Stimulated activated CD8-positive, alpha-beta memory T cell treated with anti-CD3 and anti-CD28 coated beads, Interleukin-7, amount 100 ng/mL, for 24 hours (primary cell): ENCODE measurements at regions not wholly inside any gene's neighbourhood (a gene's known extent, or its start where the extent isn't known, plus 50 kb on each side); places are given as distances from the start of the nearest gene placed in this dataset.

Experiments used
- DNase-seq: peaks from one replicate; pipeline ENCODE4 v3.0.0-alpha.2; 2020; ENCODE audit warnings: low read depth

DNA sequence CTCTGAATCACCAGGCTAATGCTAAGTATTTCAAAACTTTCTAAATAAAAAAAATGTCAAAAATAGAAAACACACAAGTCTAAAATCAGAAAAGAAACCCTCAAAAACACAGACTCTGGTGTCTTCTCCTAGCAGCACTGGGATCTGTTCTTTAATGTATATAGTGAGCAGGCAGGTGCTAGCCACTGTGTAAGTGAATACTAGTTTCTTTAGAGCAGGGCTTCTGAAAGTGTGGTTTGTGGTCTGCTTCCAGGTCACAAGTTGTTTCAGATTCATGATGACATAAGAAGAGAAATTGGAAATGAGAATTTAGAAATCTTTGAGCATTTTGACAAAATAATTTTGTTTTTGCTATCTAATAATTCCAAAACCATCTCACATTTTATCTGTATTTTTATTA, 763.1 kb downstream of the USP25 start:
- no peak for DNase-seq

DNA sequence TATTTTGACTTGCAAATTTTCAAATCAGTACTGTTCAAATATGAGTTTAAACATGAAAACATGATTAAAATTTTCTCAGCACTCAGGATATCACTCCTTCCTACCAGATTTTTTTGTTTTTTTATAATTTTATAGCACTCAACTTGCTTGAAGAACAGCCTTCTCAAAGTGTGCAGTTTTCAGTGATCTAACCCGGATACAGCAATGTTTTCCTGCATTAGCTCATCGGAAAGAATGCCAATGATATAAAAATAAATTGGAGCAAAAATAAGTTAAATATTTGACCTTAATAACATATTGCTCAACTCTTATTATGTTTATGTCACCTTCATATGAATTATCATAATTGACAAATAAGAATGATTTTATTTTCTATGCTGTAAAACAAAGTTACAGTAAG, 766.8 kb downstream of the USP25 start:
- DNase-seq: no peak

DNA sequence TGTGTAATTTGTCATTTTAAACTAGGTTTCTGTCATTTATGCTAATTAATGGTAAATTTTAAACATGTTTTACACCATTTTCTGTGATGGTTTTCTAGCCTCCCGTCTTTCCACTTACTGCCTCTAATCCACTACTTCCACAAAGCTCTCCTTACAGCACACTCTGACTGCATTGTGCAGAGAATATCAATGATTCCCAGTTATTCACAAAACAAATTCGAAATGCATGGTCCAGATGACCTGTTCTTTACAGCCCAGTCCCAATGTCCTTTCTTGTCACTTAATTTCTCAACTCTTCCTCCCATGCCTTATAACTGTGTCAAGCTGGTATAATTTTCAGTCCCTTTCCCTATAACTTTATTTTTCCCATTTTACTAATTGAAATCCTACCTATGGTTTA, 770.5 kb downstream of the USP25 start:
- DNase-seq: no peak

DNA sequence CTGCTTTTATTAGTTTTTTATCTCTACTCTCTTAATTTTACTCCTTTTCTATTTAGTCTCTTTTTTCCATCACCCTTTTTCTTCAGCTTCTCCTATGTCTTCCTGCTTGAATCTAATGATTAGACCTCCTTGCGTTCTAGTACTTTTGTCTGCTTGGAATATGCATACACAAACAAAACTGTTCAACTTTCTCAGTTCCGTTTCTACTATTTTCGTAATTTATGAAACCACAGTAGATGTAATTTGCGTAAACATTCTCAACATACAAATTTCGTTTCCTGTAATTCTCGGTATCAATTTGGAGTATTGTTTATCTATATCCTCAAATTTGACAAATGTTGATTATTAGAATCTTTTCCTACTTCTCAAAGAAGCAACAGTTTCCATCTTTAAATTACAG, 772.5 kb downstream of the USP25 start:
- DNase-seq: no peak

DNA sequence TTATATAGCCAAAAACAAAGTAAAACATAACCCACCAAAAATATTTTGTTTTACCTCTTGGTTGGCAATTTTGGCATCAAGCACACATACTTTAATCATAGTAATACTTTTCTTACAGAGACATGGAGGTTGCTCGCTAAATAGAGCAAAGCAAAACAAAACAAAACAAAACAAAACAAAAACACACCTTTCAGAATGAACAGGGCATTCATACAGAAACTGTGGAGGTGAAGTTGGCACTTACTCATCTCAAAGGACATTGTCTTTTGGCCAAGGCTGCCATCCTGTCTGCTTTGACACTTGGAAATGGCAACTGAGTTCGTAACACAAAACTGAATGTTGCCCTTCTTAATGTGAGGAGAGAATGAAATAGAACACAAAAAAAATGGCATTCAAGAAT, 773.1 kb downstream of the USP25 start:
- DNase-seq: no peak

DNA sequence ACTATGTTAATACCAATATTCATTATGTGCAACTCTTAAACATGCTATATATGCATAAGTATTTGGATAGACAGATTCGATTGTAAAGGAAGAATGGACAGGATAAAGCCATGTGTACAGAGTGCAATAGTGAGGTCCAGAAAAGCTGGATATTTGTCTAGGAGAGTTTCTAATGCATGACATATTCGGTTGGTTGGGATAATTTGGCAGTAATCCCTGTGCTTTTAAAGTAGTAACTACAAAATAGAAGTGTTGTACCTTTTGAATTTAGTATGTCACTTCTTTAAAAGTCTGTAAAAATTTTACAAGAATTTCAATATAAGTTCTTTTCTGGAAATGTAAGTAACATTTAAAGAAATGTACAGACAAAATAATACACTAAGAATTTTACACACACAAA, 774.5 kb downstream of the USP25 start:
- DNase-seq: no peak

DNA sequence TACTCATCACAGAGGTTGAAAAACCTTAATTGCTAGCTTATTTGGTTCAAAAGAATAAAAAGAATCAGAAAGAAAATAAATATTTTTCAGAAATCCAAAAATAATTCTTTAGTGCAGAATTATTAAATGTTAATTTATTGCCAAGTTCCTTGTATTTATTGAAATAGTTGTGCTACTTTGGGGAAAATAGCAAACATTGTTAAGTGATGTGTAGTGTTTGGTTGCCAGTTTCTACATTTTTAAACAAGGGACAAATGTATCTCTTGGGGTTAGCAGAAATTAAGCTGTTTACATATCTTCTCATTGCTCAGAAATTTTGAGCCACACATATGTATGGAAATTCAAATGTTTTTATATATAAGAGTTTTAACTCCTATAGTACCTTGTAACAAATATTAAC, 775.0 kb downstream of the USP25 start:
- no peak for DNase-seq

DNA sequence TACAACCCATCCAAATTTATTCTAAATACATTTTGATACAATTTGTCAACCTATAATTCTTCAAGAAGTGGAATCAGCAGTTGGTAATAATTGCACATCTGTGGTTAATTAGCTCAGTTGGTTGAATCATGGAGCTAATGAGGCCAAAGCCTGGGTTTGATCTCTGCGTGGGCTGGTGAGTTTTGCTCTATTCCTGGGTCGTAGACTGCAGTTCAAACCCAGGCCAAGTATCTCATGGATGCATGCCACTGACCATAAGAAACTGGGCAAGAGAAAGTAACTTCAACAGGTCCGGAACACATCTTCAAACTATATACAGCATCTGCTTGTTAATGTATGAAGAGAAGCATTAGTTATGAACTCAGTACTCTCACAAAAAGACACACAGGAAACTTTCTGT, 779.7 kb downstream of the USP25 start:
- DNase-seq: no peak

DNA sequence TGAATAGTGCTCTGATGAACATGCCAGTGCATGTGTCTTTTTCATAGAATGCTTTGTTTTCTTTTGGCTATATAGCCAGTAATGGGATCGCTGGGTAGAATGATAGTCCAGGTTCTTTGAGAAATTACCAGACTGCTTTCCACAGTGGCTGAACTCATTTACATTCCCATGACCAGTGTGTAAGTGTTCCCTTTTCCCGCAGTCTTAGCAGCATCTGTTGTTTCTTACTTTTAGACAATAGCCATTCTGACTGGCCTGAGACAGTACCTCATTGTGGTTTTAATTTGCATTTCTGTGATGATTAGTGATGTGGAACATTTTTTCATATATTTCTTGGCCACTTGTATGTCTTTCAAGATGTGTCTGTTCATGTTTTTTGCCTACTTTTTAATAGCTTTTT, 784.5 kb downstream of the USP25 start:
- DNase-seq: no peak

DNA sequence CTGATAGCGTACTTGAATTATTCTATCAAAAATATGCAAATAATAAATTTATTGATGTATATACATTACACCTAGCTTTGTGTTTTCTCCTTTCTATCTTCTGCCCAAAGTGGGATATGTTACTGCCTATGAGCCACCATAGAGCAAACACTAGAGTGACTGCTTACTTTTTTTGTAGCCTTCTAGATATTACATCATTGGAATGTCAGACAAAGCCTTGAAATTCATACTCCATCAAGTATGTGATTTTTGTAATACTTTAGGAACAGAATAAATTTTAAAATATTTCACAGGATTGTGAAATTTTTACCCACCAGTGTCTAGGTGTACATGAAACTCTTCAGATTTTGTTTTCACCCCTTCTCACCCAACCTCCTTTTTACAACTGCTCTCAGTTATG, 787.6 kb downstream of the USP25 start:
- DNase-seq: no peak

DNA sequence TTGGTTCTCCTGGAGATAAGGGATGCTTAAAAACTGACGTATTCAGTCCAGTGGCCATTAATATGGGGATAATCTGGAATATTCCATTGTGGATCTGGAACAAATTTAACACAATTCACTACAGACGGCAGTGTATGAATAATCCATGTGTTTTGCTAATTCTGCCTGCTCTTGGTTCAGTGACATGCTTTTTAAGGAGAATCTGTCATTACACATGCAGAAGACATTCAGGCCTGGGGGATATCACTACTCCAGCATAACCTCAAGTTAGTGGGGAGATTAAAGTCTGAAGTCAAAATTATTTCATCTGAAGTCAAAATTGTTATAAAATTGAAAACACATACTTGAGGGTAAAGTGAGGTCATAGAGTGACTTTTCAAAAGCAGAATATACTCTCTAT, 789.3 kb downstream of the USP25 start:
- DNase-seq: no peak

DNA sequence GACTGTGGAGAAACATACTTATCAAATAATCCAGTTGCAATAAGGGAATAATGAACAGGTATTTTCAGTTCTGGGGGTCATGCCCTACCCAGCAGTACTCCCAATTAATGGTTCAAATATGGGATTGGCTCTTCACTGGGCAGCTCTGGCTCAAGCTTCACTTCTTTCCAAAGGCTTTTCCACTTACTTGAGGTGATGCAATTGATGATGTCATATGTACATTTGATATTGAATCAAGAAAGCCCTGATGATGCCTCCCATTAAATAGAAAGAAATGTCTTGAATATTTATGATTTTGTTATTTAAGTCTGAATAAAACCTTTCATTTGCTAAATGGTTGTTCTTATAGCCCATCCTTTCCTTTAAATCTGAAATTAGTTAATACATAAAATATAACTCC, 789.9 kb downstream of the USP25 start:
- DNase-seq: no peak

DNA sequence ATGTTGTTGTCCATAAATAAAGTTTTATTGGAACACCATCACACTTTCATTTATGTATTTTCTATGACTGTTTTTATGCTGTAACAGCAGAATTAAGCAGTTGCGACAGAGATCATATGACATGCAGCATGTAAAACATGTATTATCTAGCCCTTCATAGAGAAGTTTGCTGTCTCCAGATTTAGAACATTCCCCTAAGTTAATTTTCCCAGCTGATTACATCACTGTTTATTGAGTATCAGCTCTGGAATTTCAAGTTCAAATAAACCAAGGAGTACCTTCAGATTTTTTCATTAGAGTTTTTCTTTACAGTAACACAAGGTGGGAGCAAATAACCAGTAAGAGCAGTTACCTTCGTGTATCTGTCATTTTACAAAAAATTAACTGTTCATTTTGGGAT, 792.8 kb downstream of the USP25 start:
- no peak for DNase-seq

DNA sequence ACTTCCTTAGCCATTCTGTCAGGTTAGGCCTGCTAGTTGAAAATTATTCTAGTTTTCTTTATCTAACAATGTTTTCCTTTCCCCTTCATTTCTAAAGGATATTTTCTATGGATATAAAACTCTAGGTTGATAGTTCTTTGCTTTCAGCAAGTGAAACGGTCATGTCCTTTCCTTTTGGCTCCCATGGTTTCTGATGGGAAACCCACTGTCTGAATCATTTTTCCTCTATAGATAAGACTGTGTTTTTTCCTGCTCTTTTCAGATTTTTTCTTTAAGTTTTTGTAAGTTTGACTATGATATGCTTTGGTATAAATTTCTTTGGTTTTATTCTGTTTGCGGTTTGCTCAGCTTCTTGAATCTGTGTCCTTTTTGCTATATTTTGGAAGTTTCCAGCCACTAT, 800.9 kb downstream of the USP25 start:
- no peak for DNase-seq

DNA sequence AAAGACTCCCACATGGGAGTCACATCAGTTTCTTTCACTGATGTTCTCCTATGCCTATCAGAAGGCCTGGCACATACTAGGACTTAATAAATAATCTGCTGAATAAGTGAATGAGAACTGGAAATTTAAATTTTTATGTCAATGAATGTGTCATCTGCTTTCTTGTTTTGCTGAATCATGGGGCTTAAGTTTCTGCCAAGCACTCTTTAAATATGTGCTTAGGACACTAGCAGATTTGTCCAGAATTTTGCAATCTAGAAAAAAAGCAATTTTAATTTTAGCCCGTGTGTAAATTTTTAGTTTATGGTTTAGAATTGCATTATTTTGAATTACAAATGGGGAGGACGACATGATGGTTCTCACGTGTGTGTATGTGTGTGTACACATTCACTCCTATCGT, 803.1 kb downstream of the USP25 start:
- DNase-seq: no peak

DNA sequence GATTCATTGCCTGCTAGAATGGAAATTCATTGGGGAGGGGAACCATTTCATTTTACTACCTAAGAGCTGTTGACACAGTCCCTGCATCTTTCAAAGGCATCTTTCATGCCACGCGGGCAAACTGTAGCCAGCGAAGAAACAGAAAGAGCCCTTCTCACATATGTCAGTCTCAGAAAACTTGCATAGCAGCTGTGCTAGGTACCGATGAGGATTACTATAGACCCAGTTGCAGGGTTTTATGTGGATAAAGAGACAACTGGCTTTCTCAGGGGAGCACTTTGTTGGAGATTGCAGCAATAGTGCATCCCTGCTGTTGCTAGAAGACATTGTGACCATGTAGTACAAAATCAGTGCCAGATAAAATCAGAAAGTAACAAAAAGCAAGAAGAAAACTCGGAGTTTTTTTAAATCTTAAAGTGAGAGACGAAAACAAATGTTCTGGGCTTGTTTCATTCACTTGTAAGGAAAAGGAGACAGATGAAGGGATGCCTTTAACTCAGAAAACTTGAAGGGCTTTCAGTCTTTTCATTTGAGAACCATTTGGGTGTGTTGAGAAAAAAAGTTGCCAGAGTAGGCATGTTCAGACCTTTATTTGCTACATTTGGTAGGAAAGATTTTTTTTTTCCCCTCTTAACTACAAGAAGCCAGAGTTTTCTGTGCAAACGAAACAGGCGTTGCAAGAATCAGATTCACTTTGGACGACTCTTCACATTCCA, 804.1 kb downstream of the USP25 start:
- no peak for DNase-seq

DNA sequence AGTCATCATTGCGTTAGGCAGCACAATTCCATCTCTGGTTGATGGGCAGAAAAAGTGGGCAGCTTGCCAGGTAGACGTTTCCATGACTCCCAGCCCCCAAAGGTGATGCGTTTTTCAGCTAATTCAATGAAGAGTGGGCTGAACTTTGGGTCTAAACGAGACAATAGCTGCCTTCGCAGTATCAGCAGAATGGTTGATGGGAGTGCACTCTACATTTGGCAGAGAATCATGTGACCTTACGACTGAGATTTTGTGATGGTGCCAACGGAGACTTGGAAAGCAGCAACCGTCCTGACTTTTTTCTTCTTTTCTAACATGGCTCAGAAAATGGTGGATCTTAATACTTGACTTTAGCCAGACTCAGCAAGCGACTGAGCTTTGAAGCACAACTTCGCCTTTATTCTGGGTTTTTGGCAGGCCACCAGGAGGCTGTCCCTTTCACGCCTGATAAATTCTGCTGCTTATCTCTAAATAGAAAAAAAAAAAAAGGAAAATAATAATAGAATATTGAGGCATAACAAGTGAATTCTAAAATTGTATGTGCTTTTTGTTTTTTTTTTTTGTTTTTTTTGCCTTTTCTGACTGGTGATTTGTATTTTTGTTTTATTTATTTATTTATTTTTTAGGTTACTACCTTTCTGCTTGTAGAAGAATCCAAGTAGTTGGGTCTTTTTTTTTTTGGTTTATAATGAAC, 804.8 kb downstream of the USP25 start:
- no peak for DNase-seq

DNA sequence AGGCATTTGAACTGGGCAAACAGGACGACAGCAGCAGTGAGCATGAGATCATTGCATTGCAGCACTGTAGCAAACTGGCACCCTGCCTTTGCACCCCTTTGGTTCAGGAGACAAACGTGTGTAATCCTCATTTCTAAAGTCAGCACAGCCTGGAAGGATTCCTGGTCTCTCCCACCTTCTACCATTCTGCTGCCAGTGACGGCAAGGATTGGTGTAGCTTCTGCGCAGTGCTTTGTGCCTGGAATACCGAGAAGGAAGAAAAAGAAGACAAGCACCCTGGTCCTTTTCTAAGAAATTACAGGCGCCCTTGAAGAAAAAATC, 805.3 kb downstream of the USP25 start:
- no peak for DNase-seq

DNA sequence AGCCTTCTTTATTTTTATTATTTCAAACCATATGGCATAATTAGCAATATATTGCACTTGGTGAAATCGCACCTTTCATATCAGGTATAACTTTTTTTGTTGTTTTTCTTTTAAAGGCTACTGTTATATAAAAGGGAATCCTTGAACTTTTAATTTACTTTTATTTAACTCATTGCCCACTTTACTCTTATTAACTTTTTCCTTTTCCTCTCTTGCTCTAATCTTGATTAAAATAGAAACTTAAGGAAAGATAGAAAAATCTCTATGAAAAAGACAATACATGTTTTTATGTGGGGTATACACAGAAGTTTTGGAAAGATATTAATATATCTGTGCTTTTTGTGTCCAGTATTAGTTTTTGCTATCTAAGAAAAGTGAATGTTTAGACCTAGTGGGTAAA, 805.8 kb downstream of the USP25 start:
- DNase-seq: no peak

DNA sequence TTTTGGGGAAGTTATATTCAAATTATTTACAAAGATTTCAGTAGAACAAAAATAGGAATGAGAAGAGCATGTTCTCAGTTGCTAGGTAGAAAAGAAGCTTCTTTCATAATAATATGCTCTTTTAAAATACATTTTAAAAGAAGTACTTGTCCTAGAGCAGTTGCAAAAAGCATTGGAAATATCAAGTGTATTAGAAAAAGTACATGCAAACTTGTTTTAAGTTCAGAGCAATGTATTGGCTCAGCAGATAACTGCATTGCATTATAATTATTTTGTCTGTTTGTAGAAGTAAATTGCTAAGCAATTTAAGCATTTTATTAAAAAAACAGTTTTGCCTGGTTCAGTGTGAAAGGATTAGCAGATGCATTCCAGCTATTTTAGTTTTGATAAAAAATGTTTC, 806.4 kb downstream of the USP25 start:
- DNase-seq: no peak

DNA sequence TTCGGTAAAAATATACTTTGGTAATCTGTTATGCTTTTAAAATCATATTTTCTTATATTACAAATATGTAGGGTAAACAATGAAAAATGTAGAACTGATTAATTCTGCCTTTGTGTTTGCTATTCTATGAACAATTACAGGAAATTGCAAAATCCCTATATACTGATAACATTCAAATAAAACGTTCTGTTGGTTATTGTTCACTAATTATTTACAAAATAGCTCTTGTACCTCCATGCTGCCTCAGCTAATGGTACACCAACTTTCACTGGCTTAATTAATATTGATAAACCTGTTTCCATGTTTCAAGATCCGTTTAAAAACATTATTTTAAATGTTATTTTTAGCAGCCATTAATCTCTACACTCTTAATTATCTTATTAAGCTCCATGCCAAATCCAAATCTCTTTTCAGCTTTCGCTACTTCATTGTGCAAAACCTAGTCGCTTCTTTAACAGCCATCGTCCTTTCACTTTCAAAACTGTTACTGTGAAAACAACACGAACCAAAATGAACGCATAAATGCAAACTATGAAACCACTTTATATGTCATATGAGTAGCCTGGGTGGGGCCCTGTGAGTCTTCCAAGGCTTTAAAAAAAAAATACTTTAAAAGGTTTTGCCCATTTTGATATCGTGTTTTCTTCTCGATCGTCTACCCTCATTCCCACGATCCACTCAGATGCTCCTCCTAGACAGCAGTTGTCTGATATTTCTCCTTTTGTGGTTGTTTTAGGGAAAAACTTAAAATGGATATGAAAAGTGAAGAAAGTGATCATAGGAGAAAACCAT, 807.1 kb downstream of the USP25 start:
- DNase-seq: no peak

DNA sequence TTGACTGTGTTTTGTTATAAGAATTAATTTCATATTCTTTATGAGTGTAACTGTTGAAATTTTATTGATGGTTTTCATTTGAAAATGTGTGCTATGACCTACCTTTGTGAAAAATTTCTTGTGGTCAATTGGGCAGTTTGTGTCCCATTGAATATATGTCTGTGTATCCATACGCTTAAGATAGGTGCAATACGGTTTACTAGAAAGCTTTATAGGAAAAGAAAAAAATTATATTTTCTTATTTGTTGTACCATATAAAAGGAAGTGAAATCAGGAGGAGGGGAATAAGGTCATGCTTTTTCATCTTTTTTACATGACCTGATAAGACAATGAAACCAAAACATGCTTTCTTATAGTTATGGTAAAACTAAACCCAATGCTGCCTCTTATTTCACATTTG, 807.7 kb downstream of the USP25 start:
- no peak for DNase-seq

DNA sequence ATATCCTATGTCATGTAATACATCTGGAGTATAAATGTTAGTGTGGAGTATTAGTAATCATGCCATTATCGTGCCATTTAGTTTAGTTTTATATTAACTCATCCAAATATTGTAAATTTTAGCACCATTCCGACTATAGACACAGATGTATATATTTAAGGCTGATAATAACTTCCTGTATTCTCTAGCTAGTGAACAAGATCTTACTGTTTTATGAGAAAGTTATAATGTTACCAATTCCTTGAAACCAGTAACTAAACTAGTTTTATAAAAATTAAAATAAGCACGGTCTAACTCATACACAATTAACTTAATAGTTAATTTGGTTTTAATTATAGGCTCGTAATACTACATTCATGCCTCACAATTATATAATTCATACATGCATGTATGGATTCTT, 808.6 kb downstream of the USP25 start:
- no peak for DNase-seq
